ENCODE measurements at regions not wholly inside any gene's neighbourhood (a gene's known extent, or its start where the extent isn't known, plus 50 kb on each side); places are given as distances from the start of the nearest gene placed in this dataset.

GRCh38 chr2:236733156-236733555 is 163.5 kb downstream of the ACKR3 start:
- no peaks in the 10 kb centered on the region; the same call in 1 of the 2 replicates for H3K27me3 ChIP-seq (ENCODE audit: insufficient read depth)
- H3K4me3 ChIP-seq (ENCODE audit: low read depth in 2 of 2, low read length in 1 of 2) = no peak overlapping the region
- H3K36me3 ChIP-seq (replicated peaks in 1 of 2; ENCODE audit: control insufficient read depth in 1 of 2, insufficient read depth in 2 of 2, low read length in 1 of 2) = no peaks in the 10 kb centered on the region
- no peak overlapping the region for H3K27ac ChIP-seq (ENCODE audit: low read depth in 2 of 2, low read length in 1 of 2)
- no peaks in the 10 kb centered on the region for H3K9me2 ChIP-seq
- H3K9me3 ChIP-seq = no peaks in the 10 kb centered on the region
- H3K79me2 ChIP-seq (ENCODE audit: insufficient read depth) = no peaks in the 10 kb centered on the region
- no peak for TF ChIP-seq USF2 (IDR thresholded peaks at IDR 0.05; ENCODE audit: borderline replicate concordance, low read depth, low read length)
- no peak for TF ChIP-seq RAD21 (IDR thresholded peaks at IDR 0.05; ENCODE audit: low read length)
- no peak for TF ChIP-seq MAX (IDR thresholded peaks at IDR 0.05; ENCODE audit: low read depth)
- no peak for TF ChIP-seq YY1 (IDR thresholded peaks at IDR 0.05; ENCODE audit: low read depth)
- no peak for TF ChIP-seq POLR2AphosphoS5 (IDR thresholded peaks at IDR 0.05; ENCODE audit: low read depth, low read length)
- TF ChIP-seq NRF1 (IDR thresholded peaks at IDR 0.05; ENCODE audit: low read depth, low read length) = no peak
- no peak for TF ChIP-seq USF1 (IDR thresholded peaks at IDR 0.05; ENCODE audit: borderline replicate concordance, low read depth)
- no peak for TF ChIP-seq JUND (IDR thresholded peaks at IDR 0.05)
- TF ChIP-seq TCF12 (IDR thresholded peaks at IDR 0.05) = no peak
- no peak for TF ChIP-seq ZBTB33 (IDR thresholded peaks at IDR 0.05; ENCODE audit: borderline replicate concordance, low read depth)
- no peak for TF ChIP-seq ELF1 (IDR thresholded peaks at IDR 0.05)
- TF ChIP-seq NFIC (IDR thresholded peaks at IDR 0.05; ENCODE audit: borderline replicate concordance) = no peak
- no peak for TF ChIP-seq EZH2phosphoT487 (IDR thresholded peaks at IDR 0.05; ENCODE audit: borderline replicate concordance, low read depth)
- no peak for TF ChIP-seq FOXJ3 (CRISPR knock-in tag; IDR thresholded peaks at IDR 0.05)
- TF ChIP-seq IRF3 (IDR thresholded peaks at IDR 0.05; ENCODE audit: low read depth, low read length) = no peak
- TF ChIP-seq SIN3A (IDR thresholded peaks at IDR 0.05; ENCODE audit: borderline replicate concordance, low read depth, low read length) = no peak
- no peak for TF ChIP-seq MEF2A (IDR thresholded peaks at IDR 0.05; ENCODE audit: borderline replicate concordance, low read depth)
- WGBS (ENCODE audit: low lambda C conversion rate) = 40% methylated on average over 3 of the region's 3 CpGs
- H4K20me1 ChIP-seq (ENCODE audit: insufficient read depth) = no peaks in the 10 kb centered on the region
- H3K4me2 ChIP-seq = no peak overlapping the region
- no peak for DNase-seq
- ChIA-PET CTCF (no interaction called here), POLR2A (no interaction called here)
- no peaks in the 10 kb centered on the region for H3K4me1 ChIP-seq (ENCODE audit: control insufficient read depth in 1 of 2, insufficient read depth in 2 of 2, low read depth in 1 of 2, low read length in 1 of 2)
- H3K9ac ChIP-seq = no peak overlapping the region
- H2AFZ ChIP-seq (ENCODE audit: low read depth) = no peak overlapping the region
- no peaks in the 10 kb centered on the region for H3F3A ChIP-seq (replicated peaks; ENCODE audit: insufficient read depth)
